ENCODE measurements at regions not wholly inside any gene's neighbourhood (a gene's known extent, or its start where the extent isn't known, plus 50 kb on each side); places are given as distances from the start of the nearest gene placed in this dataset.
"Not testable (repeated sequence)": the region's sequence is repeated elsewhere in the genome, so short reads cannot be mapped to it uniquely, and the experiment has no call there.

GRCh38 chr11:71170624-71171423 is 81.6 kb downstream of the SHANK2 start:
- H3K36me3 Mint-ChIP-seq (ENCODE audit: unreplicated experiment), result peaks cover 4% of the 10 kb centered on the region
- no peak for TF ChIP-seq CTCF (IDR thresholded peaks at IDR 0.05)
- H3K27me3 Mint-ChIP-seq (ENCODE audit: unreplicated experiment), result no peaks in the 10 kb centered on the region
- no peak overlapping the region for H3K4me3 Mint-ChIP-seq (ENCODE audit: unreplicated experiment)
- peaks cover 14% of the 10 kb centered on the region for H3K9me3 Mint-ChIP-seq (ENCODE audit: unreplicated experiment)
- DNase-seq (ENCODE audit: extremely low spot score, unreplicated experiment), result no peak
- no peaks in the 10 kb centered on the region for H3K4me1 Mint-ChIP-seq (ENCODE audit: unreplicated experiment)
- H3K27ac Mint-ChIP-seq (ENCODE audit: unreplicated experiment), result no peak overlapping the region

- no peaks in the 10 kb centered on the region for H3K4me1 Mint-ChIP-seq (ENCODE audit: unreplicated experiment)
- H3K36me3 Mint-ChIP-seq (ENCODE audit: unreplicated experiment), result no peaks in the 10 kb centered on the region
- H3K27ac Mint-ChIP-seq (ENCODE audit: unreplicated experiment), result no peak overlapping the region
- no peaks in the 10 kb centered on the region for H3K27me3 Mint-ChIP-seq (ENCODE audit: unreplicated experiment)
- peaks cover 6% of the 10 kb centered on the region for H3K9me3 Mint-ChIP-seq (ENCODE audit: unreplicated experiment)
- H3K4me3 Mint-ChIP-seq (ENCODE audit: unreplicated experiment), result no peak overlapping the region
- TF ChIP-seq CTCF (IDR thresholded peaks at IDR 0.05), result no peak
- no peak for DNase-seq (ENCODE audit: extremely low spot score, unreplicated experiment)
Measured at GRCh38 chr11:71169313-71169712, 83.1 kb downstream of the SHANK2 start.

GRCh38 chr11:71167814-71168213 is 84.6 kb downstream of the SHANK2 start:
- H3K9me3 Mint-ChIP-seq (ENCODE audit: unreplicated experiment); H3K27me3 Mint-ChIP-seq (ENCODE audit: unreplicated experiment); DNase-seq (ENCODE audit: extremely low spot score, unreplicated experiment); H3K4me1 Mint-ChIP-seq (ENCODE audit: unreplicated experiment); H3K36me3 Mint-ChIP-seq (ENCODE audit: unreplicated experiment); H3K4me3 Mint-ChIP-seq (ENCODE audit: unreplicated experiment); H3K27ac Mint-ChIP-seq (ENCODE audit: unreplicated experiment): not testable (repeated sequence)

GRCh38 chr11:71165771-71166170 is 86.6 kb downstream of the SHANK2 start:
- Mint-ChIP-seq H3K27ac (ENCODE audit: unreplicated experiment) (no peak overlapping the region), H3K27me3 (ENCODE audit: unreplicated experiment) (peaks cover 7% of the 10 kb centered on the region), H3K9me3 (ENCODE audit: unreplicated experiment) (no peaks in the 10 kb centered on the region), H3K4me1 (ENCODE audit: unreplicated experiment) (no peaks in the 10 kb centered on the region), H3K36me3 (ENCODE audit: unreplicated experiment) (no peaks in the 10 kb centered on the region), H3K4me3 (ENCODE audit: unreplicated experiment) (no peak overlapping the region)
- peak; percentile 77 for DNase-seq (ENCODE audit: extremely low spot score, unreplicated experiment)
- no peak for TF ChIP-seq CTCF (IDR thresholded peaks at IDR 0.05)

GRCh38 chr11:71164621-71165020 is 87.8 kb downstream of the SHANK2 start:
- no peak overlapping the region for H3K4me3 Mint-ChIP-seq (ENCODE audit: unreplicated experiment)
- no peaks in the 10 kb centered on the region for H3K4me1 Mint-ChIP-seq (ENCODE audit: unreplicated experiment)
- TF ChIP-seq CTCF (IDR thresholded peaks at IDR 0.05), result no peak
- H3K36me3 Mint-ChIP-seq (ENCODE audit: unreplicated experiment), result no peaks in the 10 kb centered on the region
- no peaks in the 10 kb centered on the region for H3K9me3 Mint-ChIP-seq (ENCODE audit: unreplicated experiment)
- peaks cover 7% of the 10 kb centered on the region for H3K27me3 Mint-ChIP-seq (ENCODE audit: unreplicated experiment)
- no peak overlapping the region for H3K27ac Mint-ChIP-seq (ENCODE audit: unreplicated experiment)
- DNase-seq (ENCODE audit: extremely low spot score, unreplicated experiment), result peak; percentile 57

All from osteocyte (in vitro differentiated cells).